SK-N-MC (cell line): ENCODE measurements at regions not wholly inside any gene's neighbourhood (a gene's known extent, or its start where the extent isn't known, plus 50 kb on each side); places are given as distances from the start of the nearest gene placed in this dataset.

ENCODE experiments used
- DNase-seq: peaks from one replicate; pipeline ENCODE4 v3.0.0-alpha.2; 2011; ENCODE audit warnings: low read depth, low spot score
- H3K27ac ChIP-seq: fragments of 200-600 bp; sonication (generic); 2 replicates; pipeline ENCODE4 v1.5.1; 2016; ENCODE audit warnings: mixed run types
- H3K36me3 ChIP-seq: fragments of 200-600 bp; sonication (generic); 2 replicates; pipeline ENCODE4 v1.6.1; 2017; ENCODE audit warnings: antibody characterized with exemption, low read length, mixed read lengths; ENCODE audit not compliant: insufficient read depth
- H3K4me3 ChIP-seq: fragments of 200-600 bp; sonication (generic); 2 replicates; pipeline ENCODE4 v1.5.1; 2016
- H3K9ac ChIP-seq: fragments of 200-600 bp; sonication (generic); 2 replicates; pipeline ENCODE4 v1.8.0; 2017; ENCODE audit warnings: mixed run types, mixed read lengths; ENCODE audit not compliant: insufficient read length
- H3K9me3 ChIP-seq: fragments of 200-600 bp; sonication (generic); 2 replicates; pipeline ENCODE4 v1.6.1; 2017; ENCODE audit warnings: low read depth, mild to moderate bottlenecking, antibody characterized with exemption, low read length, moderate library complexity, mixed read lengths
- EZH2 ChIP-seq: fragments of 200-600 bp; sonication (generic); IDR thresholded peaks from one replicate; pipeline ENCODE4 v1.6.1; 2017; ENCODE audit warnings: antibody characterized with exemption
- FOXP2 ChIP-seq: optimal IDR thresholded peaks from 2 replicates; pipeline ENCODE3; 2011; ENCODE audit warnings: mild to moderate bottlenecking, moderate library complexity; ENCODE audit not compliant: insufficient read depth; ENCODE audit errors: extremely low read length, control extremely low read depth
- POLR2AphosphoS5 ChIP-seq: IDR thresholded peaks from 2 replicates; pipeline ENCODE4 v1.6.1; 2012; ENCODE audit warnings: mild to moderate bottlenecking, low read depth, low read length, borderline replicate concordance

GRCh38 chr18:4888251-4889040 is 308.6 kb downstream of the AKAIN1 start:
- DNase-seq, result no peak
- Histone ChIP-seq H3K9me3 (no peaks in the 10 kb centered on the region), H3K36me3 (no peaks in the 10 kb centered on the region), H3K9ac (no peak overlapping the region), H3K27ac (no peak overlapping the region), H3K4me3 (no peak overlapping the region)
- no peak for TF ChIP-seq FOXP2
- no peak for TF ChIP-seq POLR2AphosphoS5
- TF ChIP-seq EZH2, result no peak

- DNase-seq, result no peak
- H3K9me3 ChIP-seq, result no peaks in the 10 kb centered on the region
- TF ChIP-seq POLR2AphosphoS5 (no peak), FOXP2 (no peak), EZH2 (no peak)
Measured at GRCh38 chr18:4878480-4878879, 318.6 kb downstream of the AKAIN1 start.

DNA sequence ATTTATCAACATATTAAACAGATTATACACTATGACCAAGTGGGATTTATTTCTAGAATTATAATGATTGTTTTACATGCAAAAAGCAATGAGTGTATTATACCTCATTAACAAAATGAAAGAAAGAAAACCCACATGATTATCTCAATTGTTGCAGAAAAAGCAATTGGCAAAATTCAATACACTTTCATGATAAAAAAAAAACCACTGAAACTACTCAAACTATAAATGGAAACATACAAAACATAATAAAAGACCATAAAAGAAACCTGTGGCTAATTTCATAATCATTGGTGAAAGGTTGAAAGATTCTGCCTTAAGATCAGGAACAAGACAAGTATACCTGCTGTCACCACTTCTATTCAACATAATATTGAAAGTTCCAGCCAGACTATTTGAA is 325.9 kb downstream of the AKAIN1 start:
- TF ChIP-seq POLR2AphosphoS5 (no peak), FOXP2 (no peak), EZH2 (no peak)
- Histone ChIP-seq H3K4me3 (no peak overlapping the region), H3K9me3 (no peaks in the 10 kb centered on the region), H3K36me3 (no peaks in the 10 kb centered on the region), H3K9ac (no peak overlapping the region), H3K27ac (no peak overlapping the region)
- DNase-seq, result no peak

More at GRCh38 chr18:4878480-4878879, 318.6 kb downstream of the AKAIN1 start:
- Histone ChIP-seq H3K27ac (no peak overlapping the region), H3K36me3 (no peaks in the 10 kb centered on the region), H3K4me3 (no peak overlapping the region), H3K9ac (no peak overlapping the region)

- DNase-seq, result no peak
- no peak overlapping the region for H3K9ac ChIP-seq
- H3K9me3 ChIP-seq, result no peaks in the 10 kb centered on the region
- TF ChIP-seq FOXP2 (no peak), POLR2AphosphoS5 (no peak), EZH2 (no peak)
- no peaks in the 10 kb centered on the region for H3K36me3 ChIP-seq
- H3K4me3 ChIP-seq, result no peak overlapping the region
- no peak overlapping the region for H3K27ac ChIP-seq
Measured at GRCh38 chr18:4870177-4870773, 326.8 kb downstream of the AKAIN1 start.

- Histone ChIP-seq H3K9me3 (no peaks in the 10 kb centered on the region), H3K27ac (no peak overlapping the region), H3K36me3 (no peaks in the 10 kb centered on the region), H3K9ac (no peak overlapping the region), H3K4me3 (no peak overlapping the region)
- TF ChIP-seq FOXP2 (no peak), EZH2 (no peak), POLR2AphosphoS5 (no peak)
- DNase-seq, result no peak
Measured at GRCh38 chr18:4869155-4869554, 327.9 kb downstream of the AKAIN1 start.

- H3K9ac ChIP-seq, result no peak overlapping the region
- DNase-seq, result no peak
- H3K9me3 ChIP-seq, result no peaks in the 10 kb centered on the region
- TF ChIP-seq POLR2AphosphoS5, result no peak
- no peak for TF ChIP-seq FOXP2
- TF ChIP-seq EZH2, result no peak
- H3K4me3 ChIP-seq, result no peak overlapping the region
- no peak overlapping the region for H3K27ac ChIP-seq
- no peaks in the 10 kb centered on the region for H3K36me3 ChIP-seq
Measured at GRCh38 chr18:4858379-4859127, 338.5 kb downstream of the AKAIN1 start.

- no peaks in the 10 kb centered on the region for H3K36me3 ChIP-seq
- H3K4me3 ChIP-seq, result no peak overlapping the region
- no peak overlapping the region for H3K9ac ChIP-seq
- H3K9me3 ChIP-seq, result no peaks in the 10 kb centered on the region
- no peak for DNase-seq
- no peak overlapping the region for H3K27ac ChIP-seq
- TF ChIP-seq EZH2, result no peak
- TF ChIP-seq FOXP2, result no peak
- no peak for TF ChIP-seq POLR2AphosphoS5
Measured at GRCh38 chr18:4854671-4855070, 342.4 kb downstream of the AKAIN1 start.

GRCh38 chr18:4851301-4851976 is 345.6 kb downstream of the AKAIN1 start:
- Histone ChIP-seq H3K9ac (no peak overlapping the region), H3K9me3 (no peaks in the 10 kb centered on the region), H3K4me3 (no peak overlapping the region), H3K27ac (no peak overlapping the region), H3K36me3 (no peaks in the 10 kb centered on the region)
- DNase-seq, result no peak
- TF ChIP-seq EZH2, result no peak
- no peak for TF ChIP-seq POLR2AphosphoS5
- no peak for TF ChIP-seq FOXP2

GRCh38 chr18:4847056-4847455 is 350.0 kb downstream of the AKAIN1 start:
- Histone ChIP-seq H3K4me3 (no peak overlapping the region), H3K27ac (no peak overlapping the region), H3K36me3 (no peaks in the 10 kb centered on the region), H3K9me3 (no peaks in the 10 kb centered on the region), H3K9ac (no peak overlapping the region)
- no peak for DNase-seq
- no peak for TF ChIP-seq FOXP2
- TF ChIP-seq EZH2, result no peak
- no peak for TF ChIP-seq POLR2AphosphoS5
